CD14-positive monocyte (primary cell): ENCODE measurements at regions not wholly inside any gene's neighbourhood (a gene's known extent, or its start where the extent isn't known, plus 50 kb on each side); places are given as distances from the start of the nearest gene placed in this dataset.
"Not testable (repeated sequence)": the region's sequence is repeated elsewhere in the genome, so short reads cannot be mapped to it uniquely, and the experiment has no call there.

Source experiments
- DNase-seq, 3 donors: peaks; one replicate each; pipeline ENCODE4 v3.0.0-alpha.2; 2011 to 2022
- H2AFZ ChIP-seq: 2 replicates; pipeline ENCODE4 v1.6.0; 2012; ENCODE audit warnings: mild to moderate bottlenecking, low read depth, low read length, inconsistent platforms; ENCODE audit not compliant: insufficient read depth, poor library complexity, severe bottlenecking
- H3K27ac ChIP-seq, 2 donors: 1 replicate in 1 of 2; 2 replicates in 1 of 2; pipeline ENCODE4 v1.5.1; 2012 to 2013; ENCODE audit warnings: low read length in 2 of 2, control low read depth in 1 of 2, inconsistent platforms in 1 of 2, low read depth in 1 of 2, mild to moderate bottlenecking in 1 of 2
- H3K27me3 ChIP-seq, 2 donors: one replicate each; pipeline versions ENCODE4 v1.6.0 to v1.6.1; 2011 to 2013; ENCODE audit warnings: low read length in 2 of 2; ENCODE audit not compliant: control insufficient read depth in 2 of 2, insufficient read depth in 2 of 2
- H3K36me3 ChIP-seq, 2 donors: replicated peaks in 1 of 2; 1 replicate in 1 of 2; 2 replicates in 1 of 2; pipeline versions ENCODE4 v1.5.1 to v1.6.1; 2012 to 2013; ENCODE audit warnings: low read length in 2 of 2, control low read depth in 1 of 2, inconsistent platforms in 1 of 2, mild to moderate bottlenecking in 1 of 2; ENCODE audit not compliant: insufficient read depth in 2 of 2, control insufficient read depth in 1 of 2
- H3K4me1 ChIP-seq, 2 donors: 1 replicate in 1 of 2; 2 replicates in 1 of 2; pipeline versions ENCODE4 v1.5.1 to v1.6.1; 2012 to 2013; ENCODE audit warnings: low read length in 2 of 2, control low read depth in 1 of 2, inconsistent platforms in 1 of 2, mild to moderate bottlenecking in 1 of 2, moderate library complexity in 1 of 2; ENCODE audit not compliant: insufficient read depth in 2 of 2, control insufficient read depth in 1 of 2
- H3K4me2 ChIP-seq: replicated peaks from 2 replicates; pipeline ENCODE3; 2012; ENCODE audit warnings: low read length, moderate library complexity, mild to moderate bottlenecking; ENCODE audit not compliant: poor library complexity, severe bottlenecking; ENCODE audit errors: extremely low read depth
- H3K4me3 ChIP-seq, 3 experiments: fragments of 200-600 bp in 1 of 3; sonication (generic) in 1 of 3; replicated peaks in 1 of 3; 1 replicate in 2 of 3; 2 replicates in 1 of 3; pipeline ENCODE4 v1.5.1; 2011 to 2013; ENCODE audit warnings: low read length in 3 of 3, mild to moderate bottlenecking in 3 of 3, control low read depth in 2 of 3, low read depth in 2 of 3, inconsistent platforms in 1 of 3, moderate library complexity in 1 of 3
- H3K79me2 ChIP-seq: 2 replicates; pipeline ENCODE4 v1.6.0; 2012; ENCODE audit warnings: mild to moderate bottlenecking, control low read depth, inconsistent platforms, low read length, moderate library complexity; ENCODE audit not compliant: insufficient read depth
- H3K9ac ChIP-seq: 2 replicates; pipeline ENCODE4 v1.6.0; 2017; ENCODE audit warnings: low read length, mild to moderate bottlenecking; ENCODE audit not compliant: insufficient read depth, poor library complexity, severe bottlenecking
- H3K9me3 ChIP-seq, 2 donors: replicated peaks in 1 of 2; 1 replicate in 1 of 2; 2 replicates in 1 of 2; pipeline versions ENCODE4 v1.5.1 to v1.6.1; 2012 to 2013; ENCODE audit warnings: low read length in 2 of 2, control low read depth in 1 of 2; ENCODE audit not compliant: control insufficient read depth in 1 of 2, insufficient read depth in 1 of 2
- H4K20me1 ChIP-seq: 2 replicates; pipeline ENCODE4 v1.6.0; 2012; ENCODE audit warnings: mild to moderate bottlenecking, low read length, control low read depth, moderate library complexity; ENCODE audit not compliant: insufficient read depth
- H3K27ac Mint-ChIP-seq, 7 donors: one replicate each; pipeline ENCODE4 v1.8.0; 2020; ENCODE audit warnings: mild to moderate bottlenecking in 7 of 7, mixed read lengths in 7 of 7, moderate library complexity in 6 of 7, inconsistent platforms in 2 of 7
- H3K27me3 Mint-ChIP-seq, 3 donors: one replicate each; pipeline ENCODE4 v1.8.0; 2021 to 2022; ENCODE audit warnings: low read depth in 3 of 3, mild to moderate bottlenecking in 3 of 3, mixed read lengths in 3 of 3, moderate library complexity in 3 of 3, inconsistent platforms in 1 of 3
- H3K36me3 Mint-ChIP-seq, 2 donors: one replicate each; pipeline ENCODE4 v1.8.0; 2020; ENCODE audit warnings: mixed read lengths in 2 of 2, inconsistent platforms in 1 of 2, mild to moderate bottlenecking in 1 of 2
- H3K4me1 Mint-ChIP-seq: one replicate; pipeline ENCODE4 v1.8.0; 2020; ENCODE audit warnings: mild to moderate bottlenecking, mixed read lengths
- H3K4me3 Mint-ChIP-seq, 2 donors: one replicate each; pipeline ENCODE4 v1.8.0; 2020; ENCODE audit warnings: mild to moderate bottlenecking in 2 of 2, mixed read lengths in 2 of 2, moderate library complexity in 1 of 2
- H3K9me3 Mint-ChIP-seq, 7 donors: one replicate each; pipeline ENCODE4 v1.8.0; 2020 to 2022; ENCODE audit warnings: mixed read lengths in 7 of 7, mild to moderate bottlenecking in 6 of 7, moderate library complexity in 6 of 7, inconsistent platforms in 2 of 7
- WGBS: methylation state at CpG from one replicate; pipeline ENCODE4 v1.1.5; 2013; ENCODE audit warnings: missing lambda C conversion rate; ENCODE audit not compliant: insufficient coverage; 5-methylcytosine and 5-hydroxymethylcytosine counted together
- intact Hi-C, 2 donors: fragments of 100-400 bp; cut with micrococcal nuclease; formaldehyde crosslinking; loops; one replicate each; pipeline versions ENCODE4 v1.15.0 to v1.15.1; 2023
- TF ChIP-seq, protein P1 (sequence below): fragments of 200-600 bp; IDR thresholded peaks from one replicate; pipeline ENCODE4 v1.8.0; 2022; ENCODE audit warnings: antibody characterized with exemption, mild to moderate bottlenecking

- Histone ChIP-seq H4K20me1 (no peaks in the 10 kb centered on the region), H3K9me3 (no peaks in the 10 kb centered on the region), H3K4me3 (no peak overlapping the region), H2AFZ (no peak overlapping the region), H3K27ac (no peak overlapping the region), H3K4me2 (no peak overlapping the region), H3K79me2 (no peaks in the 10 kb centered on the region), H3K27me3 (peaks cover 0 to 6% of the 10 kb centered on the region in 2 donors), H3K36me3 (no peaks in the 10 kb centered on the region), H3K4me1 (no peaks in the 10 kb centered on the region), H3K9ac (no peak overlapping the region)
- no CpG with 5 or more reads among the region's 2 CpGs for WGBS
- Mint-ChIP-seq H3K4me3 (no peak overlapping the region), H3K9me3 (peaks cover 0 to 5% (median 0%) of the 10 kb centered on the region in 7 donors), H3K27ac (no peak overlapping the region), H3K27me3 (peaks cover 0 to 9% (median 2%) of the 10 kb centered on the region in 3 donors), H3K36me3 (no peaks in the 10 kb centered on the region), H3K4me1 (no peaks in the 10 kb centered on the region)
- DNase-seq = no peak
- intact Hi-C loops = no loop called here
- TF ChIP-seq, protein P1, sequence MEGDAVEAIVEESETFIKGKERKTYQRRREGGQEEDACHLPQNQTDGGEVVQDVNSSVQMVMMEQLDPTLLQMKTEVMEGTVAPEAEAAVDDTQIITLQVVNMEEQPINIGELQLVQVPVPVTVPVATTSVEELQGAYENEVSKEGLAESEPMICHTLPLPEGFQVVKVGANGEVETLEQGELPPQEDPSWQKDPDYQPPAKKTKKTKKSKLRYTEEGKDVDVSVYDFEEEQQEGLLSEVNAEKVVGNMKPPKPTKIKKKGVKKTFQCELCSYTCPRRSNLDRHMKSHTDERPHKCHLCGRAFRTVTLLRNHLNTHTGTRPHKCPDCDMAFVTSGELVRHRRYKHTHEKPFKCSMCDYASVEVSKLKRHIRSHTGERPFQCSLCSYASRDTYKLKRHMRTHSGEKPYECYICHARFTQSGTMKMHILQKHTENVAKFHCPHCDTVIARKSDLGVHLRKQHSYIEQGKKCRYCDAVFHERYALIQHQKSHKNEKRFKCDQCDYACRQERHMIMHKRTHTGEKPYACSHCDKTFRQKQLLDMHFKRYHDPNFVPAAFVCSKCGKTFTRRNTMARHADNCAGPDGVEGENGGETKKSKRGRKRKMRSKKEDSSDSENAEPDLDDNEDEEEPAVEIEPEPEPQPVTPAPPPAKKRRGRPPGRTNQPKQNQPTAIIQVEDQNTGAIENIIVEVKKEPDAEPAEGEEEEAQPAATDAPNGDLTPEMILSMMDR = no peak
Observed at GRCh38 chrX:109922190-109922589, 80.7 kb upstream of the TMEM164 start.

DNA sequence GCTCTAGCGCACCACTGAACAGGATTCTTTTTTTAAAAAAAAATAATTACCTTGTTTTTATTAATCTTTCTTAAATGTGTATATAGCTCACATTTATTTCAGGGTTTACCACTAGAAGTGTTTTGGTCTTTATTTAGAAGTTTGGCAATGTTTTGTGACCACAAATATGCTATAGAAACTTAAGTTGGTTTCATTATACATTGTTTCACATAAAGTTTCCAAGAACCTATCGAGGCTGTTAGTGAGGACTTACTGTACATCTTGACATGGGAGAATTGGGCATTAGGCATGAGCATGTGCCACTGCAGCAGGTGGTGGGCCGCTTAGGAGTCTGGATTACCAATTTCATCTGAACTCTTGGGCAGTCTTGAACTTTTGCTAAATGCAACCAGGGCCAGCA, 77.9 kb upstream of the TMEM164 start:
- no CpG with 5 or more reads among the region's 3 CpGs for WGBS
- H3K27ac ChIP-seq, H3K27me3 ChIP-seq, H2AFZ ChIP-seq, H3K4me1 ChIP-seq, H3K4me2 ChIP-seq, intact Hi-C loops, H3K9me3 Mint-ChIP-seq, H3K4me3 Mint-ChIP-seq, H3K4me1 Mint-ChIP-seq, H3K27me3 Mint-ChIP-seq, H3K9me3 ChIP-seq, H3K79me2 ChIP-seq, DNase-seq, H4K20me1 ChIP-seq, H3K27ac Mint-ChIP-seq, H3K36me3 Mint-ChIP-seq, H3K9ac ChIP-seq, H3K4me3 ChIP-seq, H3K36me3 ChIP-seq: not testable (repeated sequence)
